ENCODE measurements at regions not wholly inside any gene's neighbourhood (a gene's known extent, or its start where the extent isn't known, plus 50 kb on each side); places are given as distances from the start of the nearest gene placed in this dataset.
"Not testable (repeated sequence)": the region's sequence is repeated elsewhere in the genome, so short reads cannot be mapped to it uniquely, and the experiment has no call there.

- DNase-seq (ENCODE audit: low spot score), result peak; percentile 81
These were observed 62.0 kb upstream of the LMNTD1 start for GRCh38 chr12:25615119-25615518.

GRCh38 chr12:25616286-25616685, 63.2 kb upstream of the LMNTD1 start:
- DNase-seq (ENCODE audit: low spot score), result no peak

- no peak for DNase-seq (ENCODE audit: low spot score)
These were observed 64.9 kb upstream of the LMNTD1 start for GRCh38 chr12:25617991-25618390.

- DNase-seq (ENCODE audit: low spot score), result no peak
These were observed 70.7 kb upstream of the LMNTD1 start for GRCh38 chr12:25623816-25624215.

GRCh38 chr12:25625146-25625545, 72.1 kb upstream of the LMNTD1 start:
- DNase-seq (ENCODE audit: low spot score), result peak; percentile 17

GRCh38 chr12:25629341-25629740, 76.3 kb upstream of the LMNTD1 start:
- DNase-seq (ENCODE audit: low spot score), result no peak

GRCh38 chr12:25630735-25631515, 77.8 kb upstream of the LMNTD1 start:
- not testable (repeated sequence) for DNase-seq (ENCODE audit: low spot score)

GRCh38 chr12:25633149-25633548, 80.1 kb upstream of the LMNTD1 start:
- not testable (repeated sequence) for DNase-seq (ENCODE audit: low spot score)

- DNase-seq (ENCODE audit: low spot score), result no peak
These were observed 84.7 kb upstream of the LMNTD1 start for GRCh38 chr12:25637752-25638151.

GRCh38 chr12:25639406-25639805, 86.3 kb upstream of the LMNTD1 start:
- no peak for DNase-seq (ENCODE audit: low spot score)

GRCh38 chr12:25644979-25645378, 91.9 kb upstream of the LMNTD1 start:
- peak; percentile 14 for DNase-seq (ENCODE audit: low spot score)

GRCh38 chr12:25645427-25645826, 92.3 kb upstream of the LMNTD1 start:
- DNase-seq (ENCODE audit: low spot score), result no peak

GRCh38 chr12:25651931-25652330, 98.8 kb upstream of the LMNTD1 start:
- no peak for DNase-seq (ENCODE audit: low spot score)

GRCh38 chr12:25652371-25652770, 99.3 kb upstream of the LMNTD1 start:
- DNase-seq (ENCODE audit: low spot score), result no peak

GRCh38 chr12:25653487-25654175, 100.5 kb upstream of the LMNTD1 start:
- DNase-seq (ENCODE audit: low spot score), result no peak

GRCh38 chr12:25655702-25656101, 102.6 kb upstream of the LMNTD1 start:
- no peak for DNase-seq (ENCODE audit: low spot score)

- DNase-seq (ENCODE audit: low spot score), result no peak
These were observed 106.5 kb upstream of the LMNTD1 start for GRCh38 chr12:25659621-25660020.

GRCh38 chr12:25670076-25671055, 117.3 kb upstream of the LMNTD1 start:
- DNase-seq (ENCODE audit: low spot score), result no peak

- DNase-seq (ENCODE audit: low spot score), result no peak
These were observed 122.7 kb upstream of the LMNTD1 start for GRCh38 chr12:25675808-25676207.

GRCh38 chr12:25677232-25677937, 124.3 kb upstream of the LMNTD1 start:
- peak; percentile 60 for DNase-seq (ENCODE audit: low spot score)

GRCh38 chr12:25681580-25681979, 128.5 kb upstream of the LMNTD1 start:
- DNase-seq (ENCODE audit: low spot score), result peak; percentile 10

- DNase-seq (ENCODE audit: low spot score), result peak; percentile 45
These were observed 129.3 kb upstream of the LMNTD1 start for GRCh38 chr12:25682421-25682820.
